CD14-positive monocyte (primary cell): ENCODE measurements at regions not wholly inside any gene's neighbourhood (a gene's known extent, or its start where the extent isn't known, plus 50 kb on each side); places are given as distances from the start of the nearest gene placed in this dataset.

Source experiments
- DNase-seq, 3 donors: peaks; one replicate each; pipeline ENCODE4 v3.0.0-alpha.2; 2011 to 2022
- H2AFZ ChIP-seq: 2 replicates; pipeline ENCODE4 v1.6.0; 2012; ENCODE audit warnings: mild to moderate bottlenecking, low read depth, low read length, inconsistent platforms; ENCODE audit not compliant: insufficient read depth, poor library complexity, severe bottlenecking
- H3K27ac ChIP-seq, 2 donors: 1 replicate in 1 of 2; 2 replicates in 1 of 2; pipeline ENCODE4 v1.5.1; 2012 to 2013; ENCODE audit warnings: low read length in 2 of 2, control low read depth in 1 of 2, inconsistent platforms in 1 of 2, low read depth in 1 of 2, mild to moderate bottlenecking in 1 of 2
- H3K27me3 ChIP-seq, 2 donors: one replicate each; pipeline versions ENCODE4 v1.6.0 to v1.6.1; 2011 to 2013; ENCODE audit warnings: low read length in 2 of 2; ENCODE audit not compliant: control insufficient read depth in 2 of 2, insufficient read depth in 2 of 2
- H3K36me3 ChIP-seq, 2 donors: replicated peaks in 1 of 2; 1 replicate in 1 of 2; 2 replicates in 1 of 2; pipeline versions ENCODE4 v1.5.1 to v1.6.1; 2012 to 2013; ENCODE audit warnings: low read length in 2 of 2, control low read depth in 1 of 2, inconsistent platforms in 1 of 2, mild to moderate bottlenecking in 1 of 2; ENCODE audit not compliant: insufficient read depth in 2 of 2, control insufficient read depth in 1 of 2
- H3K4me1 ChIP-seq, 2 donors: 1 replicate in 1 of 2; 2 replicates in 1 of 2; pipeline versions ENCODE4 v1.5.1 to v1.6.1; 2012 to 2013; ENCODE audit warnings: low read length in 2 of 2, control low read depth in 1 of 2, inconsistent platforms in 1 of 2, mild to moderate bottlenecking in 1 of 2, moderate library complexity in 1 of 2; ENCODE audit not compliant: insufficient read depth in 2 of 2, control insufficient read depth in 1 of 2
- H3K4me2 ChIP-seq: replicated peaks from 2 replicates; pipeline ENCODE3; 2012; ENCODE audit warnings: low read length, moderate library complexity, mild to moderate bottlenecking; ENCODE audit not compliant: poor library complexity, severe bottlenecking; ENCODE audit errors: extremely low read depth
- H3K4me3 ChIP-seq, 3 experiments: fragments of 200-600 bp in 1 of 3; sonication (generic) in 1 of 3; replicated peaks in 1 of 3; 1 replicate in 2 of 3; 2 replicates in 1 of 3; pipeline ENCODE4 v1.5.1; 2011 to 2013; ENCODE audit warnings: low read length in 3 of 3, mild to moderate bottlenecking in 3 of 3, control low read depth in 2 of 3, low read depth in 2 of 3, inconsistent platforms in 1 of 3, moderate library complexity in 1 of 3
- H3K79me2 ChIP-seq: 2 replicates; pipeline ENCODE4 v1.6.0; 2012; ENCODE audit warnings: mild to moderate bottlenecking, control low read depth, inconsistent platforms, low read length, moderate library complexity; ENCODE audit not compliant: insufficient read depth
- H3K9ac ChIP-seq: 2 replicates; pipeline ENCODE4 v1.6.0; 2017; ENCODE audit warnings: low read length, mild to moderate bottlenecking; ENCODE audit not compliant: insufficient read depth, poor library complexity, severe bottlenecking
- H3K9me3 ChIP-seq, 2 donors: replicated peaks in 1 of 2; 1 replicate in 1 of 2; 2 replicates in 1 of 2; pipeline versions ENCODE4 v1.5.1 to v1.6.1; 2012 to 2013; ENCODE audit warnings: low read length in 2 of 2, control low read depth in 1 of 2; ENCODE audit not compliant: control insufficient read depth in 1 of 2, insufficient read depth in 1 of 2
- H4K20me1 ChIP-seq: 2 replicates; pipeline ENCODE4 v1.6.0; 2012; ENCODE audit warnings: mild to moderate bottlenecking, low read length, control low read depth, moderate library complexity; ENCODE audit not compliant: insufficient read depth
- H3K27ac Mint-ChIP-seq, 7 donors: one replicate each; pipeline ENCODE4 v1.8.0; 2020; ENCODE audit warnings: mild to moderate bottlenecking in 7 of 7, mixed read lengths in 7 of 7, moderate library complexity in 6 of 7, inconsistent platforms in 2 of 7
- H3K27me3 Mint-ChIP-seq, 3 donors: one replicate each; pipeline ENCODE4 v1.8.0; 2021 to 2022; ENCODE audit warnings: low read depth in 3 of 3, mild to moderate bottlenecking in 3 of 3, mixed read lengths in 3 of 3, moderate library complexity in 3 of 3, inconsistent platforms in 1 of 3
- H3K36me3 Mint-ChIP-seq, 2 donors: one replicate each; pipeline ENCODE4 v1.8.0; 2020; ENCODE audit warnings: mixed read lengths in 2 of 2, inconsistent platforms in 1 of 2, mild to moderate bottlenecking in 1 of 2
- H3K4me1 Mint-ChIP-seq: one replicate; pipeline ENCODE4 v1.8.0; 2020; ENCODE audit warnings: mild to moderate bottlenecking, mixed read lengths
- H3K4me3 Mint-ChIP-seq, 2 donors: one replicate each; pipeline ENCODE4 v1.8.0; 2020; ENCODE audit warnings: mild to moderate bottlenecking in 2 of 2, mixed read lengths in 2 of 2, moderate library complexity in 1 of 2
- H3K9me3 Mint-ChIP-seq, 7 donors: one replicate each; pipeline ENCODE4 v1.8.0; 2020 to 2022; ENCODE audit warnings: mixed read lengths in 7 of 7, mild to moderate bottlenecking in 6 of 7, moderate library complexity in 6 of 7, inconsistent platforms in 2 of 7
- WGBS: methylation state at CpG from one replicate; pipeline ENCODE4 v1.1.5; 2013; ENCODE audit warnings: missing lambda C conversion rate; ENCODE audit not compliant: insufficient coverage; 5-methylcytosine and 5-hydroxymethylcytosine counted together
- intact Hi-C, 2 donors: fragments of 100-400 bp; cut with micrococcal nuclease; formaldehyde crosslinking; loops; one replicate each; pipeline versions ENCODE4 v1.15.0 to v1.15.1; 2023
- TF ChIP-seq, protein P1 (sequence below): fragments of 200-600 bp; IDR thresholded peaks from one replicate; pipeline ENCODE4 v1.8.0; 2022; ENCODE audit warnings: antibody characterized with exemption, mild to moderate bottlenecking

DNA sequence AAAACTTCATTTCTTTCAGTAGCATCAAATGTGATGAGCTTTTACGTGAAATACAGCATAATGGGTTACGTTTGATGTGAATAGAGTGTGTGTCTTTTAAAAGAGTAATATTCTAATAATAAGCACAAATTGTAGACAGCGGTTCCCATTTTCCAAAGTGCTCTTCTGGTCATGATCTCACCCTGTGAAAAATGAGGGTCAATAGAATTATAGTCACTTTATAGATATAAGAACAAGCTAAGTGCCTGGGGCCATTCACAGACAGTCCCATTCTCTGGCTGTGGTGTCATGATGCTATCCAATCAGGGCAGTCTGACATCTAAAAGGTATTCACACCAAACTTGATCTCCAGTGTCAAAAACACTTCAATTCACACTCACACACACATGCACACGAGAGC is 830.8 kb upstream of the AUTS2 start:
- Histone ChIP-seq H2AFZ (no peak overlapping the region), H3K9me3 (peaks cover 39 to 57% of the 10 kb centered on the region in 2 donors), H3K27ac (no peak overlapping the region), H3K4me2 (no peak overlapping the region), H4K20me1 (no peaks in the 10 kb centered on the region), H3K4me1 (no peaks in the 10 kb centered on the region), H3K79me2 (no peaks in the 10 kb centered on the region), H3K36me3 (no peaks in the 10 kb centered on the region), H3K4me3 (no peak overlapping the region), H3K9ac (no peak overlapping the region), H3K27me3 (no peaks in the 10 kb centered on the region)
- no peaks in the 10 kb centered on the region for H3K27me3 Mint-ChIP-seq
- DNase-seq, result no peak
- H3K36me3 Mint-ChIP-seq, result no peaks in the 10 kb centered on the region
- no peak overlapping the region for H3K4me3 Mint-ChIP-seq
- intact Hi-C loops, result no loop called here
- peaks cover 24 to 54% (median 43%) of the 10 kb centered on the region in 7 donors for H3K9me3 Mint-ChIP-seq
- H3K4me1 Mint-ChIP-seq, result no peaks in the 10 kb centered on the region
- no peak overlapping the region for H3K27ac Mint-ChIP-seq
- TF ChIP-seq, protein P1, sequence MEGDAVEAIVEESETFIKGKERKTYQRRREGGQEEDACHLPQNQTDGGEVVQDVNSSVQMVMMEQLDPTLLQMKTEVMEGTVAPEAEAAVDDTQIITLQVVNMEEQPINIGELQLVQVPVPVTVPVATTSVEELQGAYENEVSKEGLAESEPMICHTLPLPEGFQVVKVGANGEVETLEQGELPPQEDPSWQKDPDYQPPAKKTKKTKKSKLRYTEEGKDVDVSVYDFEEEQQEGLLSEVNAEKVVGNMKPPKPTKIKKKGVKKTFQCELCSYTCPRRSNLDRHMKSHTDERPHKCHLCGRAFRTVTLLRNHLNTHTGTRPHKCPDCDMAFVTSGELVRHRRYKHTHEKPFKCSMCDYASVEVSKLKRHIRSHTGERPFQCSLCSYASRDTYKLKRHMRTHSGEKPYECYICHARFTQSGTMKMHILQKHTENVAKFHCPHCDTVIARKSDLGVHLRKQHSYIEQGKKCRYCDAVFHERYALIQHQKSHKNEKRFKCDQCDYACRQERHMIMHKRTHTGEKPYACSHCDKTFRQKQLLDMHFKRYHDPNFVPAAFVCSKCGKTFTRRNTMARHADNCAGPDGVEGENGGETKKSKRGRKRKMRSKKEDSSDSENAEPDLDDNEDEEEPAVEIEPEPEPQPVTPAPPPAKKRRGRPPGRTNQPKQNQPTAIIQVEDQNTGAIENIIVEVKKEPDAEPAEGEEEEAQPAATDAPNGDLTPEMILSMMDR, result no peak
- no CpG with 5 or more reads among the region's 4 CpGs for WGBS

DNA sequence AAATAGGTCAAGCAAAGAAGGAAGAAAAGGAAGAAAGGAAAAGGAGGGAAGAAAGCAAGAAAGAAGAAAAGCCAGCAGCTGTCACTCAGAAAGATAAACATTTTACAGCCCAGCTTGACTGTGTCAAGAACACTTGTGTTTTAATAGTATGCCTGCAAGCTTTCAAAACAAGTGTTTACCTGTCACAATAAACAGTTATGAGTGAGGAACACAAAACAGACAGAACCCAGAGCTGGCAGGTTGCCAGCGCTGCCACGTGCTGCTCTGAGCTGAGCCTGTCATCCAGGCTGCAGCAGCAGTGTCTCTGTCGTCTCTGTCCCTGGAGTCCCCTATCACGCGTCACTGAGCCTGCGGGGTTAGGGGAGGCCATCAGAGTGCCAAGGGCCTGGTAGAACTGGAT is 827.6 kb upstream of the AUTS2 start:
- Mint-ChIP-seq H3K9me3 (peaks cover 17 to 41% (median 34%) of the 10 kb centered on the region in 7 donors), H3K4me3 (no peak overlapping the region), H3K27ac (no peak overlapping the region), H3K4me1 (no peaks in the 10 kb centered on the region), H3K27me3 (peaks cover 0 to 3% (median 0%) of the 10 kb centered on the region in 3 donors), H3K36me3 (no peaks in the 10 kb centered on the region)
- no peak for DNase-seq
- no peak overlapping the region for H2AFZ ChIP-seq
- no peaks in the 10 kb centered on the region for H3K4me1 ChIP-seq
- H3K79me2 ChIP-seq, result no peaks in the 10 kb centered on the region
- 63% methylated on average over 6 of the region's 6 CpGs for whole genome bisulfite sequencing
- no peak overlapping the region for H3K4me2 ChIP-seq
- no peak overlapping the region for H3K9ac ChIP-seq
- H3K4me3 ChIP-seq, result no peak overlapping the region
- H4K20me1 ChIP-seq, result no peaks in the 10 kb centered on the region
- no peaks in the 10 kb centered on the region for H3K27me3 ChIP-seq
- TF ChIP-seq, protein P1, result no peak
- H3K9me3 ChIP-seq, result peaks cover 19 to 51% of the 10 kb centered on the region in 2 donors
- H3K27ac ChIP-seq, result no peak overlapping the region
- intact Hi-C loops, result no loop called here
- H3K36me3 ChIP-seq, result no peaks in the 10 kb centered on the region
